ENCODE measurements at regions not wholly inside any gene's neighbourhood (a gene's known extent, or its start where the extent isn't known, plus 50 kb on each side); places are given as distances from the start of the nearest gene placed in this dataset.

GRCh38 chr4:187042251-187042650 lies 318.6 kb upstream of the FAT1 start:
- CTCF ChIA-PET = no interaction called here

DNA sequence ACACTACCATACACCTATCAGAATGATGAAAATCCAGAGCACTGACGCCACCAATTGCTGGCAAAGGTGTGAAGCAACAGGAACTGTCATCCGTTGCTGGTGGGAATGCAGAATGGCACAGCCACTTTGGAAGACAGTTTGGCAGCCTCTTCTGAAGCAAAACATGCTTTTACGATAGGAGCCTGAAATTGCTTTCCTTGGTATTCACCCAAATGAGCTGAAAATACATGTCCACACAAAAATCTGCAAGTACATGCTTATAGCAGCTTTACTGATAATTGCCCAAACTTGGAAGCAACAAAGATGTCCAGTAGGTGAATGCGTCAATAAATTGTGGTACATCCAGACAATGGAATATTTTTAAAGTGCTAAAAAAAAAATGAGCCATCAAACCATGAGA lies 322.8 kb upstream of the FAT1 start:
- H3K36me3 ChIP-seq (ENCODE audit: control insufficient read depth in 2 of 2, insufficient read depth in 1 of 2, low read length in 2 of 2) = no peaks in the 10 kb centered on the region
- TF ChIP-seq ZSCAN16 (tag by site-specific recombination; IDR thresholded peaks at IDR 0.05) = no peak
- TF ChIP-seq SCRT2 (tag by site-specific recombination; IDR thresholded peaks at IDR 0.05) = no peak
- TF ChIP-seq, protein P1, sequence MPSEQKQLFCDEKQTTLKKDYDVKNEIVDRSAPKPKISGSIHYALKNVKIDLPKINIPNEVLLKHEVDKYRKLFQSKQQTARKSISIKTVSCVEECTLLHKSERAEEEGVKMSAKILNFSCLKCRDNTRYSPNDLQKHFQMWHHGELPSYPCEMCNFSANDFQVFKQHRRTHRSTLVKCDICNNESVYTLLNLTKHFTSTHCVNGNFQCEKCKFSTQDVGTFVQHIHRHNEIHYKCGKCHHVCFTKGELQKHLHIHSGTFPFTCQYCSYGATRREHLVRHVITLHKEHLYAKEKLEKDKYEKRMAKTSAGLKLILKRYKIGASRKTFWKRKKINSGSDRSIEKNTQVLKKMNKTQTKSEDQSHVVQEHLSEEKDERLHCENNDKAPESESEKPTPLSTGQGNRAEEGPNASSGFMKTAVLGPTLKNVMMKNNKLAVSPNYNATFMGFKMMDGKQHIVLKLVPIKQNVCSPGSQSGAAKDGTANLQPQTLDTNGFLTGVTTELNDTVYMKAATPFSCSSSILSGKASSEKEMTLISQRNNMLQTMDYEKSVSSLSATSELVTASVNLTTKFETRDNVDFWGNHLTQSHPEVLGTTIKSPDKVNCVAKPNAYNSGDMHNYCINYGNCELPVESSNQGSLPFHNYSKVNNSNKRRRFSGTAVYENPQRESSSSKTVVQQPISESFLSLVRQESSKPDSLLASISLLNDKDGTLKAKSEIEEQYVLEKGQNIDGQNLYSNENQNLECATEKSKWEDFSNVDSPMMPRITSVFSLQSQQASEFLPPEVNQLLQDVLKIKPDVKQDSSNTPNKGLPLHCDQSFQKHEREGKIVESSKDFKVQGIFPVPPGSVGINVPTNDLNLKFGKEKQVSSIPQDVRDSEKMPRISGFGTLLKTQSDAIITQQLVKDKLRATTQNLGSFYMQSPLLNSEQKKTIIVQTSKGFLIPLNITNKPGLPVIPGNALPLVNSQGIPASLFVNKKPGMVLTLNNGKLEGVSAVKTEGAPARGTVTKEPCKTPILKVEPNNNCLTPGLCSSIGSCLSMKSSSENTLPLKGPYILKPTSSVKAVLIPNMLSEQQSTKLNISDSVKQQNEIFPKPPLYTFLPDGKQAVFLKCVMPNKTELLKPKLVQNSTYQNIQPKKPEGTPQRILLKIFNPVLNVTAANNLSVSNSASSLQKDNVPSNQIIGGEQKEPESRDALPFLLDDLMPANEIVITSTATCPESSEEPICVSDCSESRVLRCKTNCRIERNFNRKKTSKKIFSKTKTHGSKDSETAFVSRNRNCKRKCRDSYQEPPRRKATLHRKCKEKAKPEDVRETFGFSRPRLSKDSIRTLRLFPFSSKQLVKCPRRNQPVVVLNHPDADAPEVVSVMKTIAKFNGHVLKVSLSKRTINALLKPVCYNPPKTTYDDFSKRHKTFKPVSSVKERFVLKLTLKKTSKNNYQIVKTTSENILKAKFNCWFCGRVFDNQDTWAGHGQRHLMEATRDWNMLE (tag by site-specific recombination; conservative IDR thresholded peaks at IDR 0.05; ENCODE audit: low read depth) = no peak
- H3K9me3 ChIP-seq (ENCODE audit: control insufficient read depth, insufficient read depth, low read depth, low read length) = no peaks in the 10 kb centered on the region
- ChIA-PET POLR2A (no interaction called here), CTCF (no interaction called here)
- H3K4me1 ChIP-seq (ENCODE audit: control insufficient read depth, insufficient read depth, low read length) = no peaks in the 10 kb centered on the region
- H3K27ac ChIP-seq (ENCODE audit: extremely low read depth, low read depth, low read length) = no peak overlapping the region
- no peak overlapping the region for H3K4me3 ChIP-seq (ENCODE audit: low read depth, low read length)

More at GRCh38 chr4:187042251-187042650, 318.6 kb upstream of the FAT1 start:
- no peaks in the 10 kb centered on the region for H3K9me3 ChIP-seq (ENCODE audit: control insufficient read depth, insufficient read depth, low read depth, low read length)
- TF ChIP-seq, protein P2, sequence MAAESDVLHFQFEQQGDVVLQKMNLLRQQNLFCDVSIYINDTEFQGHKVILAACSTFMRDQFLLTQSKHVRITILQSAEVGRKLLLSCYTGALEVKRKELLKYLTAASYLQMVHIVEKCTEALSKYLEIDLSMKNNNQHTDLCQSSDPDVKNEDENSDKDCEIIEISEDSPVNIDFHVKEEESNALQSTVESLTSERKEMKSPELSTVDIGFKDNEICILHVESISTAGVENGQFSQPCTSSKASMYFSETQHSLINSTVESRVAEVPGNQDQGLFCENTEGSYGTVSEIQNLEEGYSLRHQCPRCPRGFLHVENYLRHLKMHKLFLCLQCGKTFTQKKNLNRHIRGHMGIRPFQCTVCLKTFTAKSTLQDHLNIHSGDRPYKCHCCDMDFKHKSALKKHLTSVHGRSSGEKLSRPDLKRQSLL (tag by site-specific recombination; IDR thresholded peaks at IDR 0.05) = no peak
- TF ChIP-seq ZNF580 (tag by site-specific recombination; IDR thresholded peaks at IDR 0.05) (no peak), ZNF266 (tag by site-specific recombination; IDR thresholded peaks at IDR 0.05; ENCODE audit: low read depth) (no peak), ZBTB11 (tag by site-specific recombination; conservative IDR thresholded peaks at IDR 0.05; ENCODE audit: low read depth) (no peak), ZNF610 (tag by site-specific recombination; IDR thresholded peaks at IDR 0.05; ENCODE audit: borderline replicate concordance) (no peak), ZNF211 (tag by site-specific recombination; IDR thresholded peaks at IDR 0.05; ENCODE audit: low read depth) (no peak), ZNF37A (tag by site-specific recombination; IDR thresholded peaks at IDR 0.05) (no peak), KLF10 (tag by site-specific recombination; IDR thresholded peaks at IDR 0.05) (no peak)
- TF ChIP-seq, protein P3, sequence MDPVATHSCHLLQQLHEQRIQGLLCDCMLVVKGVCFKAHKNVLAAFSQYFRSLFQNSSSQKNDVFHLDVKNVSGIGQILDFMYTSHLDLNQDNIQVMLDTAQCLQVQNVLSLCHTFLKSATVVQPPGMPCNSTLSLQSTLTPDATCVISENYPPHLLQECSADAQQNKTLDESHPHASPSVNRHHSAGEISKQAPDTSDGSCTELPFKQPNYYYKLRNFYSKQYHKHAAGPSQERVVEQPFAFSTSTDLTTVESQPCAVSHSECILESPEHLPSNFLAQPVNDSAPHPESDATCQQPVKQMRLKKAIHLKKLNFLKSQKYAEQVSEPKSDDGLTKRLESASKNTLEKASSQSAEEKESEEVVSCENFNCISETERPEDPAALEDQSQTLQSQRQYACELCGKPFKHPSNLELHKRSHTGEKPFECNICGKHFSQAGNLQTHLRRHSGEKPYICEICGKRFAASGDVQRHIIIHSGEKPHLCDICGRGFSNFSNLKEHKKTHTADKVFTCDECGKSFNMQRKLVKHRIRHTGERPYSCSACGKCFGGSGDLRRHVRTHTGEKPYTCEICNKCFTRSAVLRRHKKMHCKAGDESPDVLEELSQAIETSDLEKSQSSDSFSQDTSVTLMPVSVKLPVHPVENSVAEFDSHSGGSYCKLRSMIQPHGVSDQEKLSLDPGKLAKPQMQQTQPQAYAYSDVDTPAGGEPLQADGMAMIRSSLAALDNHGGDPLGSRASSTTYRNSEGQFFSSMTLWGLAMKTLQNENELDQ (tag by site-specific recombination; IDR thresholded peaks at IDR 0.05; ENCODE audit: low read depth) = no peak
- POLR2A ChIA-PET = no interaction called here
- no peak overlapping the region for H3K4me3 ChIP-seq (ENCODE audit: low read depth, low read length)
- H3K27ac ChIP-seq (ENCODE audit: extremely low read depth, low read depth, low read length) = no peak overlapping the region
- H3K4me1 ChIP-seq (ENCODE audit: control insufficient read depth, insufficient read depth, low read length) = no peaks in the 10 kb centered on the region
- H3K36me3 ChIP-seq (ENCODE audit: control insufficient read depth in 2 of 2, insufficient read depth in 1 of 2, low read length in 2 of 2) = no peaks in the 10 kb centered on the region

Measured in HEK293 (cell line).